HG03469 (cell line): ENCODE measurements at regions not wholly inside any gene's neighbourhood (a gene's known extent, or its start where the extent isn't known, plus 50 kb on each side); places are given as distances from the start of the nearest gene placed in this dataset.

ENCODE experiments used
- ATAC-seq: cut with Tn5 transposase; IDR thresholded peaks from one replicate; pipeline ENCODE4 v1.9.1; 2021; ENCODE audit warnings: mild to moderate bottlenecking, moderate library complexity, moderate number of reproducible peaks; ENCODE audit not compliant: unreplicated experiment

DNA sequence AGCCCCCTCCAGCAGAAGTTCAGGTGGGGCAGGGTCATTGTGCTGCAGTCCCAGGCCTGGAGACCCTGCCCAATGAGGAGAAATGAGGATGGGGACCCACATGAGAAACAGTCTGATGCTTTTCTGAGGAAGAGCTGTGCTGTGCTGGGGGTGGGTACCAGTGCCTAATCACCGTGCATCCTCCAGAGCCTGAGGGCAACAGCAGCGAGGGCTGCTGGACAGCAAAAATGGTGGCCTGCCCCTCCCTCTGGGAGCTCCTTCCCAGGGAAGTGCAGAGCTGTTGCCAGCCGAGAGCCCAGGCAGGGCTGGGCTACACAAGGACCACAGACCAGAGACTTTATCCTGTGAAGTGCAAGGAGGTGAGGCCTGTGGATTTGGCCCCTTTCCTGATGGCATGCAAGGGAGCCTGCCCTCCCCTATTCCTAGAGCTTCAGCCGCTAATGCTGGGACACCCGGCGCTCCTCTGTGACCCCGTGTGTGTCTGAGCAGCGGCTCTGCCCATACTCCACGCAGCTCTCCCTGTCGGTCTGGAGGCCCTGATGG lies 134.8 kb downstream of the DSEL start:
- no peak for ATAC-seq

- ATAC-seq, result no peak
Observed at GRCh38 chr18:67380867-67381266, 135.7 kb downstream of the DSEL start.

DNA sequence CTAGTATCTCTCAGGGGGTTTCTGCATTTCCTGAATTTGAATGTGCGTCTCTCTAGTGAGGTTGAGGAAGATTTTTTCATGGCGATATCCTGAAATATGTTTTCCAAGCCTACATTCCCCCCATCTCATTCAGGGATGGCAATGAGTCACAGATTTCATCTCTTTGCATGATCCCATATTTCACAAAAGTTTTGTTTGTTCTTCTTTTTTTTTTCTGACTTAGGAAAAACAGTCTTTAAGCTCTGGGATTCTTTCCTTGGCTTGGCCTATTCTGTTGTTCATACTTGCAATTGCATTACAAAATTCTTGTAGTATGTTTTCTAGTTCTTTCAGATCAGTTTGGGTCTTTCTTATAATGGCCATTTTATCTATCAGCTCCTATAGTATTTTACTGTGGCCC lies 136.5 kb downstream of the DSEL start:
- no peak for ATAC-seq

GRCh38 chr18:67376372-67376771 lies 140.1 kb downstream of the DSEL start:
- ATAC-seq, result no peak

DNA sequence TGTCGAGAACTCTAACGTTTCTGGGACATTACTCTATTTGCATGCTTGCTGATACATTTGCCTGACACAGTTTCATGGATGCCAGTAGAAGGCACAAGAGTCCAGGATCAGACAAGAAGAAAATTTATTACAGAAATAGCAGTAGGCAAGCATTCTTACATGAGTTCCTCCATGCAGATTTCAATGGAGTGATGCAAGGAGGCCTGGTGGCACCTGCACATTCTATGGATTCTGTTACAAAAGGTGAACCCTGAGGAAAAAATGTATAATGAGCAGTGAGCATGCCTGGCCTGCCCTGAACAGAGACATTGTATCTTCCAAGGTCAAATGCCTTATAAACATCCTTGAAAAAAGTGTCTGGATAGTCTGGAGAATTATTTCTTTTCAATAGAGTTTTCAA lies 142.9 kb downstream of the DSEL start:
- ATAC-seq, result no peak

GRCh38 chr18:67367540-67367939 lies 149.0 kb downstream of the DSEL start:
- ATAC-seq, result no peak

DNA sequence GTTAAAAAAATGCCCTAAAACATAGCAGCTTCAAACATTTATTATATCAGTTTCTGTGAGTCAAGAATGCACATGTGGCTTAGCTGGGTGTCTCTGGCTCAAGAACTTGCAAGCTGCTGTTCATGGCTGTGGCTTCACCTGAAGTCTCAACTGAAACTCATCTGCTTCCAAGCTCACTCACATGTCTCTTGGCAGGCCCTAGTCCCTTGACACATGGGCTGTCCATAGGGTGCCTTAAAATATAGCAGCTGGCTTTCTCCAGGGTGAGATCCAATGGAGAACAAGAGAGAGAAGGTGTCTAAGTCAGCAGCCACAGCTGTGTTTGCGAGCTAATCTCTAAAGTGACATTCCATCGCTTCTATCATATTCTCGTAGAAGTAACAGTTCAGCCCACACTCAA lies 152.8 kb downstream of the DSEL start:
- ATAC-seq, result no peak

GRCh38 chr18:67362906-67363305 lies 153.6 kb downstream of the DSEL start:
- ATAC-seq, result no peak

DNA sequence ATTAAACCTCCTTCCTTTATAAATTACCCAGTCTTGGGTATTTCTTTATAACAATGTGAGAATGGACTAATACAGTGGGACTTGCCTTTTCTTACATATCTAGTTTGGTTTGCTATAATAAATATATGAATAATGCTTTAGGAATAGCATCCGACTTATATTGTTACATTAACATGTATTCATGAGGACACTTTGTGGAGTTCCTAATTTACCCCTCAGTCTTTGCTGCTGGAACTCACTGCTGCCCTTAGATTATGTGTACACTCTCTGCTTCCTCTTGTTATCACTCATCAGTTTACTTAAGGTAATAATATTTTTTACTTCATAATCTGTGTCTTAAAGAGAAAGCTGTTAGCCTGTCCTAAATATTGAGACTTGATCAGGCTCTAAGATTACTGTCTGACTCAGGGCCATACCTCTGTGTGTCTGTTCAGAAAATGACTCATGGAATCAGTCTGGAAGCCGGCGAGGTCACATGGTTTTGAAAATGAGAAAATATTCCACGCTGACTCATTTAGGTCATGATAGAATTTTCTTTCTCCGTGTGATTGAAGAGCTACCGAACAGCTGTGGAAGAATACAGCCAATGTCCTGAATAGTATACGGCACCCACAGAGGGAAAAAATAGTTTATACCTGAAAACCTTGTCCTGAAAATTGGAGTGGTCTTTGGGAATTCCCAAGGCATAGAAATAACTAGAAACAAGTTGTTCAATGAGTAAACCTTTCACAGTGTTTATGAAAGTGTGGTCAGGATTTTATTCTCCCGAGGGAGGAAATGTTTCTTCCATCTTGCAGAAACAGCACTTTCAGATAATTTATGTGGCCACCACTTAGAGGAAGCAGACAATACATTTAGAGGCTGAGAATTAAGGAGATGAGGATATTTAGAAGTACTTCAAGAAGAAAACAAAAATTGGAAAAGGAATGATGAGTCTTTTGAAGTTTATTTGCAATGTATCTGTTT lies 156.4 kb downstream of the DSEL start:
- ATAC-seq, result peak; percentile 68

GRCh38 chr18:67358947-67359346 lies 157.6 kb downstream of the DSEL start:
- no peak for ATAC-seq

GRCh38 chr18:67354692-67355091 lies 161.8 kb downstream of the DSEL start:
- no peak for ATAC-seq

- no peak for ATAC-seq
Observed at GRCh38 chr18:67354091-67354490, 162.4 kb downstream of the DSEL start.

DNA sequence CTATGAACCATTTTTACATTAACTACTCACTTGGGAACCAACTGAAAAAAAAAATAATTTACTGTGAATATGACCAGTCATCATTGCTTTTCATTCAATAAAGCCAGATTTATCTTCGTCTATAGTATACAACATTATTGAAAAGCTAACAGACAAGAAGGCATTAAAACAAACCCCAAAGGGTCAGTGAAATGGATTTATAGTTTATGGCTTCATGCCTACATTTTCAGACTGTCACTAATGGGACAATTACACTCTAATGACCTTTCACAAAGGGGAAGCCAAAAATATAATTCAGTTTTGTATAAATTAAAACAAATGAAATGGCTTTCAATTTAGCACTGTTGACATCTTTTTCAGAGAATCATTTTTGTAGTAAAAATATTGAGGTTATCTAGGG lies 169.1 kb downstream of the DSEL start:
- no peak for ATAC-seq

- ATAC-seq, result no peak
Observed at GRCh38 chr18:67342159-67342558, 174.4 kb downstream of the DSEL start.

GRCh38 chr18:67337696-67338095 lies 178.8 kb downstream of the DSEL start:
- no peak for ATAC-seq

DNA sequence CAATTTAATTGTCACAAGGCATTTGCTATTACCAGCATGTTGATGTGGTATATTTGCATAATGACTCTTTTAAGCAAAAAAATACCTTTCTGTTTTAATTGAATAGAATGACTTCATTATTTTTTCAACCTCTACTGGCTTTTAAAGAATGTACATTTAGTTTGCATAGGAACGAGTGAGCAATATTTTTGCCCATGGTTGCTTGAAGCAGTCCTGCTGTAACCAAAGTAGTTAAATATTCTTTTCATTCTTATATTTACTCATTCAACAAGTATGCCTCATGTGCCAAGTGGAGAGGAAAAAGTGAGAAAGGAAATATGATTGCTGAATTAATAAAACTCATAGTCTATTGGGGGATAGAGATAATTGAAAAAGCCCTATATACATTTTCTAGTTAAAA lies 184.7 kb downstream of the DSEL start:
- ATAC-seq, result no peak

DNA sequence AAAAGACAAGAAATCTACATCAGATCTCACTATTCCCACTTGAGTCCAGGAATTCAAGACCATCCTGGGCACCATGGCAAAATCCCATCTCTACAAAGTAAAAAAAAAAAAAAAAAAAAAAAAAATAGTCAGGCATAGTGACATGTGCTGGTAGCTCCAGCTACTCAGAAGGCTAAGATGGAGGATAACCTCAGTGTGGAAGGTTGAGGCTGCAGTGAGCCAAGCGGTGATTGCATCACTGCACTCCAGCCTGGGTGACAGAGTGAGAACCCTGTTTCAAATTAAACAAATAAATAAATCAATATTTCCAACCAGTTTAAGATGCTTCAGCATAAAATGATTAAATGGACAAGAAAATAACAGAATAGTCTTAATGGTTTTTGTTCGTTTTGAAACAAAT lies 197.4 kb downstream of the DSEL start:
- ATAC-seq, result no peak

- no peak for ATAC-seq
Observed at GRCh38 chr18:67318651-67319050, 197.9 kb downstream of the DSEL start.

GRCh38 chr18:67310826-67311225 lies 205.7 kb downstream of the DSEL start:
- no peak for ATAC-seq

- no peak for ATAC-seq
Observed at GRCh38 chr18:67308819-67309218, 207.7 kb downstream of the DSEL start.

- ATAC-seq, result no peak
Observed at GRCh38 chr18:67305466-67305865, 211.1 kb downstream of the DSEL start.

DNA sequence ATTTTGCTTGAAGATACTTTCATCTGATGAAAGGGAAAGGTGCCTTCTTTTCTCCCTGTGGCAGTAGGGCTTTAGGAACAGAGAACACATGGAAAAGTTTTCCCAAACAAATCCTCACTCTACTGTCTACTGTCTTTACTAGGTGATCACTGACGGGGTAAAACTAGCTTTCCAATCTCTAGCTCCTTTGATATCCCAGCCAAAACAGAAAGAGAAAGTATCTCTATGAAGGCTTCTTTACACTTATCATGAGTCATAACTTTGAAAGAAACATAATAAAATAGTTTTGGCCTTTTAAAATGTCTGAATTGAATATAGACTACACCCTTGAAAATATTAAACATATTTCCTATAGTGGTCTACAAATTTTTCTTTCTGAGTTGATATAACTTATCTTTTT lies 214.5 kb downstream of the DSEL start:
- no peak for ATAC-seq
